ENCODE measurements at regions not wholly inside any gene's neighbourhood (a gene's known extent, or its start where the extent isn't known, plus 50 kb on each side); places are given as distances from the start of the nearest gene placed in this dataset.

DNA sequence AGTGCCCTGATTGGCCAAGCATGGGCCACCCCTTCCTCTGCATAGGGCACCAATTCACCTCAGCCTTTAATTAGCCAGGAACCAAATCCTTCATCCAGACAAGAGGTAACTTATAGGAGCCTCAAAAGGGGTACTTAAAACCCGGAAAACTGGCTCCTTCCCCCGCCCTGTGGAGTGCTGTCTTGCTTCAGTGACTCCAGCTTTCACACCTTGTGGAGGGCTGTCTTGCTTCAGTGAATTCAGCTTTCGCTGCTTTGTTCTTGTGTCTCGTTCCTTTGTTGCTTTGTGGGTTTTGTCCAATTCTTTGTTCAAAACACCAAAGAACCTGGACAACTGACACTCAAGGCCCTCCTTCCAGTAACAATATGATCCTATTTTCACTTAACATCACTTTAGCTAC is 82.2 kb upstream of the FRG1 start:
- H3K9me3 ChIP-seq (ENCODE audit: control insufficient read depth, insufficient read depth, low read length) = no peaks in the 10 kb centered on the region
- H3K79me2 ChIP-seq (ENCODE audit: control insufficient read depth, low read length) = no peaks in the 10 kb centered on the region

DNA sequence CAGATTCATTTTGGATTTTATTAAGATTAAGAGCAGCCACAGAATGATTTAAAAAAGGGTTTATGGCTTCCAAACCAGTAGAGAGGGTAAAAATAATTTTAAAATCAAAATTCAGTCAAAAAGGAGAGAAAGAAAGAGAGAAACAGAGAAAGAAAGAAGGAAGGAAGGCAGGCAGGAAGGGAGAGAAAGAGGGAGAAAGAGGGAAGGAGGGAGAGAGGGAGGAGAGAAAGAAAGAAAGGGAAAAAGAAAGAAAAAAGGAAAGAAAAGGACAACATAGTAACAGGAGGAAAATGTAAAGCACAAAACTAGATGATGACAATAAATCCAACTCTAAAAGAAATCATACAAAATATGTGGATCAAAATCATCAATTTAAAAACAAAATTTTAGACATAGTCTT is 79.6 kb upstream of the FRG1 start:
- Histone ChIP-seq H3K27me3 (ENCODE audit: control insufficient read depth, low read length) (no peaks in the 10 kb centered on the region), H3K79me2 (ENCODE audit: control insufficient read depth, low read length) (no peaks in the 10 kb centered on the region), H3K36me3 (ENCODE audit: control insufficient read depth, low read length) (no peaks in the 10 kb centered on the region), H3K27ac (ENCODE audit: low read depth, low read length) (no peak overlapping the region), H3K9me2 (replicated peaks; ENCODE audit: control insufficient read depth, low read length) (no peaks in the 10 kb centered on the region), H4K20me1 (ENCODE audit: control insufficient read depth, insufficient read depth, low read depth, low read length) (no peaks in the 10 kb centered on the region), H3K9me3 (ENCODE audit: control insufficient read depth, insufficient read depth, low read length) (no peaks in the 10 kb centered on the region), H3K4me3 (ENCODE audit: low read length) (no peak overlapping the region), H3F3A (ENCODE audit: control insufficient read depth, insufficient read depth) (no peaks in the 10 kb centered on the region), H3K4me1 (ENCODE audit: control insufficient read depth, low read length) (peaks cover 21% of the 10 kb centered on the region), H3K4me2 (ENCODE audit: low read length) (no peak overlapping the region)
- TF ChIP-seq EZH2phosphoT487 (IDR thresholded peaks at IDR 0.05; ENCODE audit: borderline replicate concordance, low read length) = no peak
- TF ChIP-seq, protein P1, sequence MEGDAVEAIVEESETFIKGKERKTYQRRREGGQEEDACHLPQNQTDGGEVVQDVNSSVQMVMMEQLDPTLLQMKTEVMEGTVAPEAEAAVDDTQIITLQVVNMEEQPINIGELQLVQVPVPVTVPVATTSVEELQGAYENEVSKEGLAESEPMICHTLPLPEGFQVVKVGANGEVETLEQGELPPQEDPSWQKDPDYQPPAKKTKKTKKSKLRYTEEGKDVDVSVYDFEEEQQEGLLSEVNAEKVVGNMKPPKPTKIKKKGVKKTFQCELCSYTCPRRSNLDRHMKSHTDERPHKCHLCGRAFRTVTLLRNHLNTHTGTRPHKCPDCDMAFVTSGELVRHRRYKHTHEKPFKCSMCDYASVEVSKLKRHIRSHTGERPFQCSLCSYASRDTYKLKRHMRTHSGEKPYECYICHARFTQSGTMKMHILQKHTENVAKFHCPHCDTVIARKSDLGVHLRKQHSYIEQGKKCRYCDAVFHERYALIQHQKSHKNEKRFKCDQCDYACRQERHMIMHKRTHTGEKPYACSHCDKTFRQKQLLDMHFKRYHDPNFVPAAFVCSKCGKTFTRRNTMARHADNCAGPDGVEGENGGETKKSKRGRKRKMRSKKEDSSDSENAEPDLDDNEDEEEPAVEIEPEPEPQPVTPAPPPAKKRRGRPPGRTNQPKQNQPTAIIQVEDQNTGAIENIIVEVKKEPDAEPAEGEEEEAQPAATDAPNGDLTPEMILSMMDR (IDR thresholded peaks at IDR 0.05; ENCODE audit: low read depth, low read length, poor library complexity, severe bottlenecking) = no peak

More for the DNA sequence above, 82.2 kb upstream of the FRG1 start:
- no peaks in the 10 kb centered on the region for H3K9me2 ChIP-seq (replicated peaks; ENCODE audit: control insufficient read depth, low read length)
- no peaks in the 10 kb centered on the region for H3K27me3 ChIP-seq (ENCODE audit: control insufficient read depth, low read length)
- peaks cover 21% of the 10 kb centered on the region for H3K4me1 ChIP-seq (ENCODE audit: control insufficient read depth, low read length)
- no peak overlapping the region for H3K4me3 ChIP-seq (ENCODE audit: low read length)
- H4K20me1 ChIP-seq (ENCODE audit: control insufficient read depth, insufficient read depth, low read depth, low read length) = no peaks in the 10 kb centered on the region
- TF ChIP-seq, protein P1 (IDR thresholded peaks at IDR 0.05; ENCODE audit: low read depth, low read length, poor library complexity, severe bottlenecking) = no peak
- no peak for TF ChIP-seq EZH2phosphoT487 (IDR thresholded peaks at IDR 0.05; ENCODE audit: borderline replicate concordance, low read length)
- no peaks in the 10 kb centered on the region for H3F3A ChIP-seq (ENCODE audit: control insufficient read depth, insufficient read depth)
- H3K36me3 ChIP-seq (ENCODE audit: control insufficient read depth, low read length) = no peaks in the 10 kb centered on the region
- no peak overlapping the region for H3K27ac ChIP-seq (ENCODE audit: low read depth, low read length)
- peak overlapping the region; percentile 35 for H3K4me2 ChIP-seq (ENCODE audit: low read length)

DNA sequence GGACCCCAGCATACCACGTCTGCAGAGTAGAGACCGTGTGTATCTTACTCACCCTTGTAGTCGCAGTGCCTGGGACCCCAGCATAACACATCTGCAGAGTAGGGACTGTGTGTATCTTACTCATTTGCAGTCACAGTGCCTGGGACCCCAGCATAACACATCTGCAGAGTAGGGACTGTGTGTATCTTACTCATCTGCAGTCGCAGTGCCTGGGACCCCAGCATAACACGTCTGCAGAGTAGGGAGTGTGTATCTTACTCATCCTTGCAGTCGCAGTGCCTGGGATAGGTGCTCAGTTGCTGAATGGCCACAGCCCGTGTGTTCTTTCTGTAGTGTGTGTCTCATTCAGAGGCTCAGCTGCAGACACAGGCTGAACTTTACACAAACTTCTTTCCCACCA is 71.4 kb upstream of the FRG1 start:
- H3K36me3 ChIP-seq (ENCODE audit: control insufficient read depth, low read length) = no peaks in the 10 kb centered on the region

More for the DNA sequence above, 71.4 kb upstream of the FRG1 start:
- Histone ChIP-seq H3F3A (ENCODE audit: control insufficient read depth, insufficient read depth) (no peaks in the 10 kb centered on the region), H4K20me1 (ENCODE audit: control insufficient read depth, insufficient read depth, low read depth, low read length) (no peaks in the 10 kb centered on the region), H3K9me2 (replicated peaks; ENCODE audit: control insufficient read depth, low read length) (no peaks in the 10 kb centered on the region), H3K4me2 (ENCODE audit: low read length) (no peak overlapping the region), H3K4me1 (ENCODE audit: control insufficient read depth, low read length) (no peaks in the 10 kb centered on the region), H3K9me3 (ENCODE audit: control insufficient read depth, insufficient read depth, low read length) (no peaks in the 10 kb centered on the region), H3K79me2 (ENCODE audit: control insufficient read depth, low read length) (no peaks in the 10 kb centered on the region), H3K27me3 (ENCODE audit: control insufficient read depth, low read length) (no peaks in the 10 kb centered on the region), H3K27ac (ENCODE audit: low read depth, low read length) (no peak overlapping the region), H3K4me3 (ENCODE audit: low read length) (no peak overlapping the region)
- TF ChIP-seq, protein P1 (IDR thresholded peaks at IDR 0.05; ENCODE audit: low read depth, low read length, poor library complexity, severe bottlenecking) = no peak
- TF ChIP-seq EZH2phosphoT487 (IDR thresholded peaks at IDR 0.05; ENCODE audit: borderline replicate concordance, low read length) = no peak

Data from DOHH2 (cell line).